AG04450 (cell line): ENCODE measurements at regions not wholly inside any gene's neighbourhood (a gene's known extent, or its start where the extent isn't known, plus 50 kb on each side); places are given as distances from the start of the nearest gene placed in this dataset.

Source experiments
- CTCF ChIA-PET: fragments of 300-600, 350-600 bp; formaldehyde crosslinking; extraction: SDS; loops from one replicate; lab custom pipeline; 2022; ENCODE audit warnings: antibody characterized with exemption, inconsistent platforms; lab: Charles Lee
- POLR2A ChIA-PET: fragments of 350-600 bp; formaldehyde crosslinking; extraction: SDS; loops from one replicate; lab custom pipeline; 2021; ENCODE audit warnings: antibody characterized with exemption, inconsistent platforms; lab: Yijun Ruan, JAX
- DNase-seq: peaks from one replicate; pipeline ENCODE4 v3.0.0-alpha.2; 2011; ENCODE audit warnings: low read depth, low spot score
- H3K27ac ChIP-seq: one replicate; pipeline ENCODE4 v1.5.1; 2012; ENCODE audit warnings: low read depth, low read length, control low read depth
- H3K27me3 ChIP-seq: one replicate; pipeline ENCODE4 v1.6.0; 2012; ENCODE audit warnings: low read length; ENCODE audit not compliant: control insufficient read depth, insufficient read depth
- H3K4me3 ChIP-seq: 2 replicates; pipeline ENCODE4 v1.5.1; 2011; ENCODE audit warnings: mild to moderate bottlenecking, low read depth, low read length, control low read depth
- H3K9me3 ChIP-seq: 2 replicates; pipeline ENCODE4 v1.5.1; 2012; ENCODE audit warnings: low read length; ENCODE audit not compliant: control insufficient read depth, insufficient read depth
- CTCF ChIP-seq: IDR thresholded peaks from 2 replicates; pipeline ENCODE4 v1.5.1; 2011; ENCODE audit warnings: low read depth, low read length, control low read depth, inconsistent platforms

- Histone ChIP-seq H3K9me3 (no peaks in the 10 kb centered on the region), H3K4me3 (no peak overlapping the region), H3K27ac (no peak overlapping the region), H3K27me3 (no peaks in the 10 kb centered on the region)
- CTCF ChIA-PET = interaction anchor here (1.3 kb wide), 1 partner anchor 24 kb away, joined by 8 read pairs; no protein-coding TSS in a partner anchor
- POLR2A ChIA-PET = no interaction called here
- no peak for DNase-seq
- no peak for TF ChIP-seq CTCF
These were observed 107.6 kb downstream of the ADRB2 start for GRCh38 chr5:148933903-148934432.

DNA sequence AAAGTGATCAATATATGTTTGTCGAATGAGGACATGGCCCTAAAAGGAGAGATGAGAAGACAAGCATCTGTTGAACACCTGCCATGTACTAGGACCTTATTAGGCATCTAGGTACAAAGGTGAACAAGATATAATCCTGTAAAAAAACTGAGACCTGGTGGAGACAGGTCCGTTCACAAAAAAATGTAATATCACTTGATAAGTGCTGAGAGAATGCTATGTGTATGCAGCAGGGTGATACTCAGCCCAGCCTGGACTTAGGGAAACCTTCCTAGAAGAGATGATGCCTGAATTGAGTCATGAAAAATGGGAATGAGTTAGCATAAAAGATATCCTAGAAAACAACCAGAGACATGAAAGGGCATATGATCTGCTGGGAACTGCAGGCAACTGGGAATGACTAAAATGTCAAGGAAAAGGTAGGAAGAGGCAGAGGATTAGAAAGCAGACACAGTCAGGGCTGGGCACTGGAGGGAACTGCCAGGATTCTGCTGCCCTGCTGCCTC is 108.5 kb downstream of the ADRB2 start:
- TF ChIP-seq CTCF = no peak
- CTCF ChIA-PET = no interaction called here
- DNase-seq = no peak
- H3K9me3 ChIP-seq = no peaks in the 10 kb centered on the region
- H3K27ac ChIP-seq = no peak overlapping the region
- no peaks in the 10 kb centered on the region for H3K27me3 ChIP-seq
- POLR2A ChIA-PET = no interaction called here
- no peak overlapping the region for H3K4me3 ChIP-seq

DNA sequence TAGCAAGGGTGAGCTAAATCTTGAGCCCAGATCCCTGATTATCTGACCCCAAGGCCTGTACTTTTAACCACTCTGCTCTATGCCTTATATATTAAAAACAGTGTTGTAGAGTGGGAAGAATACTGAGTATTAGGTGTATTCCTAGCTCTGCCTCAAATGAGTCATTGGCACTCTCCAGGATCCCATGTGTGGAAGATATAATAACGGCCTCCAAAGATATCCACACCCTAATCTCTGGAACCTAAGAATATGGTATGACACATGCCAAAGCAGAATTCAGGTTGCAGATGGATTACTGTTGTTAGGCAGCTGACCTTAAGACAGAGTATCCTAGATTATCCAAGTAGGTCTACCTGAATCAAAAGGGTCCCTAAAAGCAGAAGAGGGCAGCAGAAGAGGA is 110.8 kb downstream of the ADRB2 start:
- POLR2A ChIA-PET = no interaction called here

GRCh38 chr5:148937830-148938521 is 111.6 kb downstream of the ADRB2 start:
- no peak for TF ChIP-seq CTCF

More for the DNA sequence above, 110.8 kb downstream of the ADRB2 start:
- CTCF ChIA-PET = interaction anchor here (0.6 to 1.9 kb wide), 4 partner anchors 13 to 206 kb away, joined by 3 to 12 read pairs (median 4); no protein-coding TSS in a partner anchor
- DNase-seq = no peak
- TF ChIP-seq CTCF = no peak
- Histone ChIP-seq H3K27me3 (no peaks in the 10 kb centered on the region), H3K27ac (no peak overlapping the region), H3K4me3 (no peak overlapping the region), H3K9me3 (no peaks in the 10 kb centered on the region)

DNA sequence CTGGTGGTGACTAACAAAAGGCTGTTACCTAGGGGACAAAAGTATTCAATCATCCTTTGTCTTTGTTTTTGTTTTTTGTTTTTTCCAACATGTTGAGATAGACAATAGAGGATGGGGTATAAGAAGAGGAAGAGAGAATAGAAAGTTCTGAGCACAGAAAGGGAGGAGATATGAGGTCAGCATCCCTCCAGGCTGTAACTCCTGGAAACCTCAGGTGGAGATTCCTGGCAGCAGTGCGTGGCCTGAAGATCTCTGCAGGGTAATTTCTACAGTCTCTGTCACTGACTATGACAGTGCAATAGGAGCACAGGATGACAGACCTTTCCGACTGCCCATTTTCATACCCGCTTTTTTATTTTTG is 112.1 kb downstream of the ADRB2 start:
- no peak for TF ChIP-seq CTCF
- Histone ChIP-seq H3K4me3 (no peak overlapping the region), H3K27ac (no peak overlapping the region), H3K9me3 (no peaks in the 10 kb centered on the region), H3K27me3 (no peaks in the 10 kb centered on the region)
- DNase-seq = no peak
- ChIA-PET CTCF (no interaction called here), POLR2A (interaction anchor here (0.6 kb wide), 1 partner anchor 29 kb away, joined by 3 read pairs; no protein-coding TSS in a partner anchor)

More at GRCh38 chr5:148937830-148938521, 111.6 kb downstream of the ADRB2 start:
- POLR2A ChIA-PET = no interaction called here
- CTCF ChIA-PET = no interaction called here
- Histone ChIP-seq H3K27ac (no peak overlapping the region), H3K9me3 (no peaks in the 10 kb centered on the region), H3K4me3 (no peak overlapping the region), H3K27me3 (no peaks in the 10 kb centered on the region)
- DNase-seq = no peak
